HFFc6 (cell line): ENCODE measurements at regions not wholly inside any gene's neighbourhood (a gene's known extent, or its start where the extent isn't known, plus 50 kb on each side); places are given as distances from the start of the nearest gene placed in this dataset.
A peak's percentile ranks its signal among the peaks of the same experiment; 100 is the strongest.

Experiments used
- DNase-seq: peaks from one replicate; pipeline ENCODE4 v3.0.0-alpha.2; 2018
- H3K27ac Mint-ChIP-seq: 2 replicates; pipeline ENCODE4 v1.8.0; 2020; ENCODE audit warnings: mild to moderate bottlenecking, mixed read lengths
- H3K27me3 Mint-ChIP-seq: 2 replicates; pipeline ENCODE4 v1.8.0; 2021; ENCODE audit warnings: mild to moderate bottlenecking, moderate library complexity, mixed read lengths; ENCODE audit not compliant: insufficient read depth
- H3K36me3 Mint-ChIP-seq: 2 replicates; pipeline ENCODE4 v1.8.0; 2021; ENCODE audit warnings: low read depth, mixed read lengths
- H3K4me1 Mint-ChIP-seq: 2 replicates; pipeline ENCODE4 v1.8.0; 2020; ENCODE audit warnings: low read depth, mixed read lengths
- H3K4me3 Mint-ChIP-seq: 2 replicates; pipeline ENCODE4 v1.8.0; 2020; ENCODE audit warnings: mild to moderate bottlenecking, moderate library complexity, mixed read lengths
- H3K9me3 Mint-ChIP-seq: 2 replicates; pipeline ENCODE4 v1.8.0; 2020; ENCODE audit warnings: mild to moderate bottlenecking, mixed read lengths
- TF ChIP-seq, protein P1 (sequence below): fragments of 200-600 bp; sonication (generic); IDR thresholded peaks from 2 replicates; pipeline ENCODE4 v1.5.0; 2021; ENCODE audit warnings: antibody characterized with exemption, mild to moderate bottlenecking

GRCh38 chr15:62894322-62895085 lies 148.0 kb upstream of the TPM1 start:
- H3K27me3 Mint-ChIP-seq: no peaks in the 10 kb centered on the region
- DNase-seq: no peak
- peak overlapping the region; percentile 62; the same call in 1 of the 2 replicates for H3K4me3 Mint-ChIP-seq
- 0 out of 2 replicates have a peak, but pooled peaks cover 4% of the 10 kb centered on the region for H3K36me3 Mint-ChIP-seq
- TF ChIP-seq, protein P1, sequence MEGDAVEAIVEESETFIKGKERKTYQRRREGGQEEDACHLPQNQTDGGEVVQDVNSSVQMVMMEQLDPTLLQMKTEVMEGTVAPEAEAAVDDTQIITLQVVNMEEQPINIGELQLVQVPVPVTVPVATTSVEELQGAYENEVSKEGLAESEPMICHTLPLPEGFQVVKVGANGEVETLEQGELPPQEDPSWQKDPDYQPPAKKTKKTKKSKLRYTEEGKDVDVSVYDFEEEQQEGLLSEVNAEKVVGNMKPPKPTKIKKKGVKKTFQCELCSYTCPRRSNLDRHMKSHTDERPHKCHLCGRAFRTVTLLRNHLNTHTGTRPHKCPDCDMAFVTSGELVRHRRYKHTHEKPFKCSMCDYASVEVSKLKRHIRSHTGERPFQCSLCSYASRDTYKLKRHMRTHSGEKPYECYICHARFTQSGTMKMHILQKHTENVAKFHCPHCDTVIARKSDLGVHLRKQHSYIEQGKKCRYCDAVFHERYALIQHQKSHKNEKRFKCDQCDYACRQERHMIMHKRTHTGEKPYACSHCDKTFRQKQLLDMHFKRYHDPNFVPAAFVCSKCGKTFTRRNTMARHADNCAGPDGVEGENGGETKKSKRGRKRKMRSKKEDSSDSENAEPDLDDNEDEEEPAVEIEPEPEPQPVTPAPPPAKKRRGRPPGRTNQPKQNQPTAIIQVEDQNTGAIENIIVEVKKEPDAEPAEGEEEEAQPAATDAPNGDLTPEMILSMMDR: no peak
- H3K4me1 Mint-ChIP-seq: peaks cover 70% of the 10 kb centered on the region
- no peaks in the 10 kb centered on the region for H3K9me3 Mint-ChIP-seq
- peak overlapping the region; percentile 92 for H3K27ac Mint-ChIP-seq

DNA sequence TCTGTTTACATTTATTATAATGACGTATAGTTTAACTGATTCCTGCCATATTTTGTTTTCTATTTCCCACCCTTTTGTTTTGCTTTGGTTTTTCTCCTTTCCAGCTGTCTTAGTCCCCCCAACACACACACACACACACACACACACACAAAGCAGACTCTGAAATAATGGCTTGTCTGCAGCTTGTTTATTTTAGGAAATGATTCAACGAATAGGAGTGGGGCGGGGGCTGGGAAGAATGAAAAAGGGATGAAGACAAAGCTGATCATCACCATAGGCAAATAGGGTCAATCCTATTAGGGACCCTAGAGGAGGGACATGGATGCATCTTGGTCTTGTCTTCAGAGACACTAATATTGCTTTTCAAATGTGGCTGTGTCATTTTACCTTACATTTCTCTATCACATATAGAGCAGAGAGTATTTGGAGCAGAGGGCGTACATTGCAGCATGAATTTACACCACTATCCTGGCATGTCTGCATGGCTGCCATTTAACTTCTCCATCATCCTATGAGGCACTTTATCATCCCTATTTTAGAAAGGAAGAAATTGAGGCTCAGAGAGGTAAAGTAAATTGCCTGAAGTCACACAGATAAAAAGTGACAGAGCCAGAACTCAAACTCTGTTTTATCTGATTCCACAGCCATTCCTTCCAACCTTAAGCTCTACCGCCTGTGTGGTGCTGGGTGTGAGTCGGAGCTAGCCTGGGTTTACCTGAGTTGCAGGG lies 147.2 kb upstream of the TPM1 start:
- peak overlapping the region; percentile 92 for H3K27ac Mint-ChIP-seq
- 0 out of 2 replicates have a peak, but pooled peaks cover 4% of the 10 kb centered on the region for H3K36me3 Mint-ChIP-seq
- no peaks in the 10 kb centered on the region for H3K9me3 Mint-ChIP-seq
- H3K4me3 Mint-ChIP-seq: peak overlapping the region; percentile 62
- H3K27me3 Mint-ChIP-seq: no peaks in the 10 kb centered on the region
- peak; percentile 58 for DNase-seq
- H3K4me1 Mint-ChIP-seq: peaks cover 66% of the 10 kb centered on the region
- TF ChIP-seq, protein P1: no peak

GRCh38 chr15:62895905-62896316 lies 146.6 kb upstream of the TPM1 start:
- peak overlapping the region; percentile 92 for H3K27ac Mint-ChIP-seq

GRCh38 chr15:62896380-62896866 lies 146.1 kb upstream of the TPM1 start:
- peaks cover 65% of the 10 kb centered on the region for H3K4me1 Mint-ChIP-seq
- H3K27ac Mint-ChIP-seq: peak overlapping the region; percentile 92
- DNase-seq: no peak
- no peaks in the 10 kb centered on the region for H3K27me3 Mint-ChIP-seq
- H3K4me3 Mint-ChIP-seq: peak overlapping the region; percentile 62
- TF ChIP-seq, protein P1: no peak
- no peaks in the 10 kb centered on the region for H3K9me3 Mint-ChIP-seq
- H3K36me3 Mint-ChIP-seq: 0 out of 2 replicates have a peak, but pooled peaks cover 4% of the 10 kb centered on the region

More at GRCh38 chr15:62895905-62896316, 146.6 kb upstream of the TPM1 start:
- Mint-ChIP-seq H3K4me1 (peaks cover 65% of the 10 kb centered on the region), H3K27me3 (no peaks in the 10 kb centered on the region), H3K9me3 (no peaks in the 10 kb centered on the region), H3K4me3 (peak overlapping the region; percentile 62), H3K36me3 (0 out of 2 replicates have a peak, but pooled peaks cover 4% of the 10 kb centered on the region)
- TF ChIP-seq, protein P1: no peak
- DNase-seq: peak; percentile 61

- DNase-seq: peak; percentile 98
- Mint-ChIP-seq H3K36me3 (0 out of 2 replicates have a peak, but pooled peaks cover 4% of the 10 kb centered on the region), H3K4me1 (peaks cover 65% of the 10 kb centered on the region), H3K27ac (peak overlapping the region; percentile 92), H3K4me3 (peak overlapping the region; percentile 62), H3K27me3 (no peaks in the 10 kb centered on the region), H3K9me3 (no peaks in the 10 kb centered on the region)
- TF ChIP-seq, protein P1: no peak
Observed at GRCh38 chr15:62896969-62897486, 145.5 kb upstream of the TPM1 start.
